ENCODE measurements at regions not wholly inside any gene's neighbourhood (a gene's known extent, or its start where the extent isn't known, plus 50 kb on each side); places are given as distances from the start of the nearest gene placed in this dataset.

- no peak overlapping the region for H3K4me3 ChIP-seq (replicated peaks; ENCODE audit: low read depth, low read length)
- no peak for DNase-seq (ENCODE audit: low read depth)
- no peak for TF ChIP-seq CTCF (IDR thresholded peaks at IDR 0.05; ENCODE audit: low read length, missing control alignments)
Measured at GRCh38 chr18:78363556-78364387, 615.8 kb upstream of the SALL3 start.

DNA sequence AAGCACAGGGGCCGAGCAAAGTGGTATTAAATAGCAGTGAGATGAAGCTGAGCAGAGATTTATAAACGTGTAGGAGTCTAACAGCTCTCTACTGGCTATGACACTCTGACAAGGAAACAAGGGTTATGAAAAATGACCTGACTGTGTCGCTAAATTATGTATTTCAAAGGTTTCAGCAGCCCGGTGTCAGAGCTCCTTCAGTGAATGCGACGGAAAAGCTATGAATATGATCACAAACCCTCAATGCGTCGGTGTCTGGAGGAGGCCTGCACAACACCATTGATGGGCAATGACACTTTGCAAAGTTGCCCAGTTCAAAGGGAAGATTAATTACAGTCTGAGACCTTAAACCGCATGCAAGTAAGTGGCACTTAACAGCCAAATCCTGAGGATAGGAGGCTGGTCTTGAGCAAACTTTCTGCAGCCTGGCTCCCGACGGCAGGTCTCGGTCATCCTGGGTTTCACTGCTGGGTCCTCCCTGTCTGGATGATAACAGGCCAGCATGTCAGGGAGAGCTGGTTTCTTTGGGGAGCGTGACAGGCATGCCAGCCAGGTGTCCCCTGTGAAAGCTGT, 615.1 kb upstream of the SALL3 start:
- DNase-seq (ENCODE audit: low read depth) = no peak
- H3K4me3 ChIP-seq (replicated peaks; ENCODE audit: low read depth, low read length) = no peak overlapping the region
- no peak for TF ChIP-seq CTCF (IDR thresholded peaks at IDR 0.05; ENCODE audit: low read length, missing control alignments)

GRCh38 chr18:78367996-78368395, 611.6 kb upstream of the SALL3 start:
- no peak for TF ChIP-seq CTCF (IDR thresholded peaks at IDR 0.05; ENCODE audit: low read length, missing control alignments)
- no peak overlapping the region for H3K4me3 ChIP-seq (replicated peaks; ENCODE audit: low read depth, low read length)
- no peak for DNase-seq (ENCODE audit: low read depth)

DNA sequence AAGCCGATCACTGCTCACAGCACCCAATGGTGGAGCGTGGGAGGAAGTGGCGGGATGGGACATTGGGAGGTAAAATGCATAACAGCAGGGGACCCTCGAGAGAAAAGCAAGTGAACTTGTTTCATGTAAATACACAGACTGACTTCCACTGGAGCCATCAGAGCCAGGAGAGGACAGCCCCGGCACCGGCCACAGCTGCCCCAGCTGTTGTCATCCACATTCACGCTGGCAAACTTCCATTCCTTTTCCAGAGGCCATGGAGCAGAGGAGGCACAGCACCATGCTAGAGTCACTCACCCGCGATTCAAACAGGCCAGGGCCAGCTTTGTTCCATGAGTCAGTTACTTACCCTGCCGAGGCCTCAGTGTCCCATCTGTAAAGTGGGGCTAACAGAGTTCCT, 610.9 kb upstream of the SALL3 start:
- no peak for TF ChIP-seq CTCF (IDR thresholded peaks at IDR 0.05; ENCODE audit: low read length, missing control alignments)
- no peak for DNase-seq (ENCODE audit: low read depth)
- no peak overlapping the region for H3K4me3 ChIP-seq (replicated peaks; ENCODE audit: low read depth, low read length)

- DNase-seq (ENCODE audit: low read depth) = no peak
- H3K4me3 ChIP-seq (replicated peaks; ENCODE audit: low read depth, low read length) = no peak overlapping the region
- TF ChIP-seq CTCF (IDR thresholded peaks at IDR 0.05; ENCODE audit: low read length, missing control alignments) = no peak
Measured at GRCh38 chr18:78376046-78376445, 603.6 kb upstream of the SALL3 start.

DNA sequence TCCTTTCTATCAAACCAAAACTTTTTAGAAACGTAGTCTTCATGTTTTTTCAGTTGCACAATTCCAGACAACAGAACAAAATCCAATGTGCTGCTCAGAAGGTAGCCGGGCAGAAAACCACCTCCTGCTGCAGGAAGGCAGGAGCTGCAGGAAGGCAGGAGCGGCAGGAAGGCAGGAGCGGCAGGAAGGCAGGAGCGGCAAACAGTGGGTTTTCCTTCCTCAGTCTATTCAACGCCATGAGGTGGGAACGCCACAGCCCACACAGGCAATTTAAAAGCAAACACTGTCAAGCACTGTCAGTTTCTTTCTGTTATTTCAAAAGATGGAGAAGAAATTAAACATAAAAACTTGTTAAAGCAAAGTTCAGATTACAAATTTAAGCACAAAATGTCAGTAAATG, 601.2 kb upstream of the SALL3 start:
- DNase-seq (ENCODE audit: low read depth) = no peak
- no peak overlapping the region for H3K4me3 ChIP-seq (replicated peaks; ENCODE audit: low read depth, low read length)
- no peak for TF ChIP-seq CTCF (IDR thresholded peaks at IDR 0.05; ENCODE audit: low read length, missing control alignments)

DNA sequence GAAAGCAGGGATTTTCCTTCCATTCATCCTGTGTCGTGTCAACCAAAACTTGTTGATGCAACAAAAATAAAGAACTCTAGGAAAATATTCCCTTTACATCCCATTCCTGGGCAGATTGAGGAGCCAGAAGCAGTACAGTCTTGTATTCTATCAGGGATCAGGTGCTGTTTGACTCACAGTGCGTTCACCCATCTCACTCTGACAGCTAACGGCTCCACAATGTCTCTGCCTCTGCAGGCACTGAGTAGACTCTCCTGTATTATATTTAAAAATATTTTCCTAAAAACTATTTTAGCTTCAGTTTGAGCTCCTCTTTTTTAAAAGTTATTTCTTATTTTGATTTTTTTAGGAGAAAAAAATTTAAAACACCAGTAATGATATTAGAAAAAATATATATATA, 600.6 kb upstream of the SALL3 start:
- DNase-seq (ENCODE audit: low read depth) = no peak
- TF ChIP-seq CTCF (IDR thresholded peaks at IDR 0.05; ENCODE audit: low read length, missing control alignments) = no peak
- H3K4me3 ChIP-seq (replicated peaks; ENCODE audit: low read depth, low read length) = no peak overlapping the region

All from fibroblast of pulmonary artery (primary cell).